ENCODE measurements at regions not wholly inside any gene's neighbourhood (a gene's known extent, or its start where the extent isn't known, plus 50 kb on each side); places are given as distances from the start of the nearest gene placed in this dataset.

DNA sequence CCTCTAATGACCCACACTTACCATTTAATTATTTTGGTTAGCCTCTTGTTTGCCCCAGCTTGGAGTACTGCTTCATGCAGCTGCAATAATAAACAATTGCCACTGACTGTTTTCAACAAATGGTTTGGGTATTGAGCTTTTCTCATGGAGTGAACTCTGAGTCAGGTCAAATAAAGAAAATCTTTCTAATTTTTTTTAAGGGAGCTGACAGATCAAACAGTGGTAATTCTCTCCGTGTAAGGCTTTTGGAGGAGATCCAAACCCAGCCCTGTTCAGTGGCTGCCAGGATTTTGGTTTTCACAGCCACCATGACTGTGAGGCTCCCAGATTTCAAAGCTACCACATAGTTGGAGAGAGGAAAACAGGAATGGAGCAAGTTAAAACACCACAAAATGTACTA lies 110.7 kb upstream of the EFNA5 start:
- TF ChIP-seq, protein P1, sequence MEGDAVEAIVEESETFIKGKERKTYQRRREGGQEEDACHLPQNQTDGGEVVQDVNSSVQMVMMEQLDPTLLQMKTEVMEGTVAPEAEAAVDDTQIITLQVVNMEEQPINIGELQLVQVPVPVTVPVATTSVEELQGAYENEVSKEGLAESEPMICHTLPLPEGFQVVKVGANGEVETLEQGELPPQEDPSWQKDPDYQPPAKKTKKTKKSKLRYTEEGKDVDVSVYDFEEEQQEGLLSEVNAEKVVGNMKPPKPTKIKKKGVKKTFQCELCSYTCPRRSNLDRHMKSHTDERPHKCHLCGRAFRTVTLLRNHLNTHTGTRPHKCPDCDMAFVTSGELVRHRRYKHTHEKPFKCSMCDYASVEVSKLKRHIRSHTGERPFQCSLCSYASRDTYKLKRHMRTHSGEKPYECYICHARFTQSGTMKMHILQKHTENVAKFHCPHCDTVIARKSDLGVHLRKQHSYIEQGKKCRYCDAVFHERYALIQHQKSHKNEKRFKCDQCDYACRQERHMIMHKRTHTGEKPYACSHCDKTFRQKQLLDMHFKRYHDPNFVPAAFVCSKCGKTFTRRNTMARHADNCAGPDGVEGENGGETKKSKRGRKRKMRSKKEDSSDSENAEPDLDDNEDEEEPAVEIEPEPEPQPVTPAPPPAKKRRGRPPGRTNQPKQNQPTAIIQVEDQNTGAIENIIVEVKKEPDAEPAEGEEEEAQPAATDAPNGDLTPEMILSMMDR (IDR thresholded peaks at IDR 0.05) = no peak
- TF ChIP-seq POLR2A (IDR thresholded peaks at IDR 0.05) (no peak), EP300 (IDR thresholded peaks at IDR 0.05) (no peak)
